ENCODE measurements at regions not wholly inside any gene's neighbourhood (a gene's known extent, or its start where the extent isn't known, plus 50 kb on each side); places are given as distances from the start of the nearest gene placed in this dataset.

- TF ChIP-seq EZH2 (IDR thresholded peaks at IDR 0.05; ENCODE audit: low read depth) (no peak), CTCF (conservative IDR thresholded peaks at IDR 0.05) (peak; percentile 88)
Measured at GRCh38 chr4:54971474-54971950, 153.9 kb downstream of the KDR start.

Measured in PC-9 (cell line).